ENCODE measurements at regions not wholly inside any gene's neighbourhood (a gene's known extent, or its start where the extent isn't known, plus 50 kb on each side); places are given as distances from the start of the nearest gene placed in this dataset.

- DNase-seq (ENCODE audit: low spot score) = no peak
- no peak for TF ChIP-seq CTCF (IDR thresholded peaks at IDR 0.05; ENCODE audit: extremely low read depth, missing control alignments)
Measured at GRCh38 chr2:14340703-14341102, 291.8 kb upstream of the LRATD1 start.

GRCh38 chr2:14342313-14342712, 290.2 kb upstream of the LRATD1 start:
- no peak for DNase-seq (ENCODE audit: low spot score)
- no peak for TF ChIP-seq CTCF (IDR thresholded peaks at IDR 0.05; ENCODE audit: extremely low read depth, missing control alignments)

GRCh38 chr2:14344355-14344754, 288.2 kb upstream of the LRATD1 start:
- no peak for DNase-seq (ENCODE audit: low spot score)
- TF ChIP-seq CTCF (IDR thresholded peaks at IDR 0.05; ENCODE audit: extremely low read depth, missing control alignments) = no peak

- DNase-seq (ENCODE audit: low spot score) = no peak
- TF ChIP-seq CTCF (IDR thresholded peaks at IDR 0.05; ENCODE audit: extremely low read depth, missing control alignments) = no peak
Measured at GRCh38 chr2:14348247-14348646, 284.3 kb upstream of the LRATD1 start.

GRCh38 chr2:14350856-14351255, 281.7 kb upstream of the LRATD1 start:
- DNase-seq (ENCODE audit: low spot score) = no peak

GRCh38 chr2:14352067-14352466, 280.4 kb upstream of the LRATD1 start:
- no peak for TF ChIP-seq CTCF (IDR thresholded peaks at IDR 0.05; ENCODE audit: extremely low read depth, missing control alignments)
- DNase-seq (ENCODE audit: low spot score) = no peak

More at GRCh38 chr2:14350856-14351255, 281.7 kb upstream of the LRATD1 start:
- no peak for TF ChIP-seq CTCF (IDR thresholded peaks at IDR 0.05; ENCODE audit: extremely low read depth, missing control alignments)

- no peak for DNase-seq (ENCODE audit: low spot score)
- TF ChIP-seq CTCF (IDR thresholded peaks at IDR 0.05; ENCODE audit: extremely low read depth, missing control alignments) = no peak
Measured at GRCh38 chr2:14354231-14354630, 278.3 kb upstream of the LRATD1 start.

Data from GM20000 (cell line).